D341Med (cell line): ENCODE measurements at regions not wholly inside any gene's neighbourhood (a gene's known extent, or its start where the extent isn't known, plus 50 kb on each side); places are given as distances from the start of the nearest gene placed in this dataset.
"Not testable (repeated sequence)": the region's sequence is repeated elsewhere in the genome, so short reads cannot be mapped to it uniquely, and the experiment has no call there.

Source experiments
- DNase-seq: peaks from one replicate; pipeline ENCODE4 v3.0.0; 2012; ENCODE audit warnings: low spot score

GRCh38 chr6:27806981-27807440 is 105.2 kb downstream of the OR2B2 start:
- DNase-seq, result peak; percentile 56

GRCh38 chr6:27805347-27805746 is 106.8 kb downstream of the OR2B2 start:
- no peak for DNase-seq

GRCh38 chr6:27804851-27805250 is 107.3 kb downstream of the OR2B2 start:
- no peak for DNase-seq

- no peak for DNase-seq
These were observed 111.3 kb downstream of the OR2B2 start for GRCh38 chr6:27800731-27801373.

- no peak for DNase-seq
These were observed 114.2 kb downstream of the OR2B2 start for GRCh38 chr6:27797960-27798359.

- not testable (repeated sequence) for DNase-seq
These were observed 115.3 kb downstream of the OR2B2 start for GRCh38 chr6:27796736-27797481.

- DNase-seq, result peak; percentile 59
These were observed 116.3 kb downstream of the OR2B2 start for GRCh38 chr6:27795697-27796494.

GRCh38 chr6:27791182-27791943 is 120.8 kb downstream of the OR2B2 start:
- DNase-seq, result peak; percentile 59

GRCh38 chr6:27788376-27788775 is 123.8 kb downstream of the OR2B2 start:
- DNase-seq, result not testable (repeated sequence)

- no peak for DNase-seq
These were observed 126.1 kb downstream of the OR2B2 start for GRCh38 chr6:27786048-27786447.

GRCh38 chr6:27785294-27785693 is 126.9 kb downstream of the OR2B2 start:
- DNase-seq, result no peak

GRCh38 chr6:27782748-27783147 is 129.4 kb downstream of the OR2B2 start:
- no peak for DNase-seq

- no peak for DNase-seq
These were observed 133.4 kb downstream of the OR2B2 start for GRCh38 chr6:27778625-27779417.

GRCh38 chr6:27777614-27778355 is 134.4 kb downstream of the OR2B2 start:
- no peak for DNase-seq

GRCh38 chr6:27777126-27777525 is 135.1 kb downstream of the OR2B2 start:
- DNase-seq, result no peak

- DNase-seq, result no peak
These were observed 135.7 kb downstream of the OR2B2 start for GRCh38 chr6:27776504-27776903.

- DNase-seq, result no peak
These were observed 136.4 kb downstream of the OR2B2 start for GRCh38 chr6:27775796-27776184.

GRCh38 chr6:27775138-27775795 is 136.9 kb downstream of the OR2B2 start:
- DNase-seq, result not testable (repeated sequence)

GRCh38 chr6:27774264-27774600 is 138.0 kb downstream of the OR2B2 start:
- DNase-seq, result not testable (repeated sequence)
